Activated CD4-positive, alpha-beta T cell treated with anti-CD3 and anti-CD28 coated beads, Interleukin-2, amount 10 ng/mL, durations not matched to agents 24 days and 14 days (primary cell): ENCODE measurements at regions not wholly inside any gene's neighbourhood (a gene's known extent, or its start where the extent isn't known, plus 50 kb on each side); places are given as distances from the start of the nearest gene placed in this dataset.
"Not testable (repeated sequence)": the region's sequence is repeated elsewhere in the genome, so short reads cannot be mapped to it uniquely, and the experiment has no call there.

Experiments
- DNase-seq: peaks from one replicate; pipeline ENCODE4 v3.0.0; 2022
- H3K27ac Mint-ChIP-seq: one replicate; pipeline ENCODE4 v1.8.0; 2022; ENCODE audit warnings: mild to moderate bottlenecking, mixed read lengths
- H3K27me3 Mint-ChIP-seq: one replicate; pipeline ENCODE4 v1.8.0; 2022; ENCODE audit warnings: mixed read lengths
- H3K36me3 Mint-ChIP-seq: one replicate; pipeline ENCODE4 v1.8.0; 2022; ENCODE audit warnings: low read depth, mild to moderate bottlenecking, mixed read lengths
- H3K4me1 Mint-ChIP-seq: one replicate; pipeline ENCODE4 v1.8.0; 2021; ENCODE audit warnings: mixed read lengths
- H3K4me3 Mint-ChIP-seq: one replicate; pipeline ENCODE4 v1.8.0; 2022; ENCODE audit warnings: mild to moderate bottlenecking, moderate library complexity, mixed read lengths
- H3K9me3 Mint-ChIP-seq: one replicate; pipeline ENCODE4 v1.8.0; 2021; ENCODE audit warnings: mixed read lengths
- intact Hi-C: fragments of 100-400 bp; cut with micrococcal nuclease; formaldehyde crosslinking; loops from one replicate; pipeline ENCODE4 v1.15.1; 2023

- H3K27ac Mint-ChIP-seq, result no peak overlapping the region
- peaks cover 12% of the 10 kb centered on the region for H3K9me3 Mint-ChIP-seq
- DNase-seq, result no peak
- H3K4me3 Mint-ChIP-seq, result no peak overlapping the region
- H3K27me3 Mint-ChIP-seq, result no peaks in the 10 kb centered on the region
- H3K36me3 Mint-ChIP-seq, result no peaks in the 10 kb centered on the region
- intact Hi-C loops, result no loop called here
- no peaks in the 10 kb centered on the region for H3K4me1 Mint-ChIP-seq
These were observed 129.7 kb downstream of the EPC1 start for GRCh38 chr10:32217216-32217615.

- intact Hi-C loops, DNase-seq, H3K27ac Mint-ChIP-seq, H3K4me1 Mint-ChIP-seq, H3K9me3 Mint-ChIP-seq, H3K36me3 Mint-ChIP-seq, H3K4me3 Mint-ChIP-seq, H3K27me3 Mint-ChIP-seq: not testable (repeated sequence)
These were observed 133.1 kb downstream of the EPC1 start for GRCh38 chr10:32213838-32214237.

DNA sequence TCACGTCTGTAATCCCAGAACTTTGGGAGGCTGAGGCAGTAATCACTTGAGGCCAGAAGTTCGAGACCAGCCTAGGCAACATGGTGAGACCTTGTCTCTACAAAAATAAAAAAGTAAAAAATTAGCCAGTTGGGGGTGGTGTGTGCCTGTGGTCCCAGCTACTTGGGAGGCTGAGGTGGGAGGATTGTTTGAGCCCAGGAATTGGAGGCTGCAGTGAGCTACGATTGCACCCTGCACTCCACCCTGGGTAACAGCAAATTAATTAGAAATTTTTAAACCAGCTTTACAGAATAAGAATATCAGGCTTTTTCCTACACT is 136.0 kb downstream of the EPC1 start:
- Mint-ChIP-seq H3K4me1 (peaks cover 4% of the 10 kb centered on the region), H3K4me3 (no peak overlapping the region), H3K27ac (no peak overlapping the region), H3K36me3 (no peaks in the 10 kb centered on the region), H3K27me3 (peaks cover 3% of the 10 kb centered on the region), H3K9me3 (no peaks in the 10 kb centered on the region)
- intact Hi-C loops, result no loop called here
- no peak for DNase-seq

DNA sequence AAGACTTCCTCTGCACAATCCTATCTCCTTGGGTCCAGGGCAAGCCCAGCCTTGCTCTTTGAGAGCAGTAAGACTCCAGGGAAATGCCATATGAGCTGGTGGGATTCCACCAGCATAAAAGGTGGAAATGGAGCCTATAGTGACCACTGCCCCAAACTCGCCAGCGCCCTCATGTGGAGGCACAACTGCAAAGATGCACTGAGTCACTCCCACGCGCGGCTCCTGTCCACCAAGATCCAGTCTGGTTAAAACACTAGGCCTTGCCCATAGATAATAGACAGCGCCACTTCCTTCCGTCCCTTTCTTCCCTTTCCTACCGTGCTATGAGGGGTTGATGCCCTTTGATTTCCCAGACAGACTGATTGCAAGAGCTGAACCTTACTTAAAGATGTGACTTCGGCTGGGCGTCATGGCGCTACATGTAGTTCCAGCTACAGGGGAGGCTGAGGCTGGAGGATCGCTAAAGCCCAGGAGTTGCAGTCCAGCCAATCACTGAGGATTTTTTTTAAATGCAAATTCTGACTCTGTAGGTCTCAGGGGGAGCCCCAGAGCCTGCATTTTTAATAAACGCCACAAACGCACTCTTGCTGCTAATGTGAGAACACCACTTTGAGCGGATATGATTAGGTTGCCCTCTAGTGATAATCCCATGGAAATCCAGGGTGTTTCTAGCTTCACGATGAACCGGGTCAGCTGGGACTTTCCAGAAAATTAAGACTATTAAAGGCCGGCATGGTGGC is 136.5 kb downstream of the EPC1 start:
- no peak overlapping the region for H3K4me3 Mint-ChIP-seq
- H3K4me1 Mint-ChIP-seq, result peaks cover 6% of the 10 kb centered on the region
- peaks cover 3% of the 10 kb centered on the region for H3K27me3 Mint-ChIP-seq
- no peak for DNase-seq
- no peaks in the 10 kb centered on the region for H3K9me3 Mint-ChIP-seq
- intact Hi-C loops, result no loop called here
- no peaks in the 10 kb centered on the region for H3K36me3 Mint-ChIP-seq
- no peak overlapping the region for H3K27ac Mint-ChIP-seq

DNA sequence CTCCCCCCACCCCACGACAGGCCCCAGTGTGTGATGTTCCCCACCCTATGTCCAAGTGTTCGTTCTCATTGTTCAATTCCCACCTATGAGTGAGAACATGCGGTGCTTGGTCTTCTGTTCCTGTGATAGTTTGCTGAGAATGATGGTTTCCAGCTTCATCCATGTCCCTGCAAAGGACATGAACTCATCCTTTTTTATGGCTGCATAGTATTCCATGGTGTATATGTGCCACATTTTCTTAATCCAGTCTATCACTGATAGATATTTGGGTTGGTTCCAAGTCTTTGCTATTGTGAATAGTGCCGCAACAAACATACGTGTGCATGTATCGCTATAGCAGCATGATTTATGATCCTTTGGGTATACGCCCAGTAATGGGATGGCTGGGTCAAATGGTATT is 139.0 kb downstream of the EPC1 start:
- H3K36me3 Mint-ChIP-seq, DNase-seq, intact Hi-C loops, H3K27me3 Mint-ChIP-seq, H3K27ac Mint-ChIP-seq, H3K9me3 Mint-ChIP-seq, H3K4me1 Mint-ChIP-seq, H3K4me3 Mint-ChIP-seq: not testable (repeated sequence)

DNA sequence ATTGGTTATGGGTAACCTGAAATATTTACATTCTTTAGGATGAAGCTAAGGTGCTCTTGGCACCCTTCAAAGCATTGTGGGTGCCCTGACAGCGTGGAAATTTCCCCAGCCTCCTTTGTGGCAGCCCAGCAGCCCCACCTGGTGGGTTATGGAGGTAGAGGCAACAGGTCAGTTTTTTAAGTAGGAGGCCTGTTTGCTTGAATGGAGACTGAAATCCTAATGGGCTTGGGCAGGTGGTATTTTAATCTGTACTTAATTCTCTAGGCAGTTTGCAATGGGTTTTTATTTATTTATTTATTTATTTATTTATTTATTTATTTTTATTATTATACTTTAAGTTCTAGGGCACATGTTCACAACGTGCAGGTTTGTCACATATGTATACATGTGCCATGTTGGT is 139.4 kb downstream of the EPC1 start:
- no peak overlapping the region for H3K27ac Mint-ChIP-seq
- H3K9me3 Mint-ChIP-seq, result no peaks in the 10 kb centered on the region
- H3K27me3 Mint-ChIP-seq, result peaks cover 3% of the 10 kb centered on the region
- DNase-seq, result peak; percentile 89
- no peaks in the 10 kb centered on the region for H3K36me3 Mint-ChIP-seq
- intact Hi-C loops, result loop anchor here (1.0 kb wide), 1 partner anchor 345 kb away; no protein-coding TSS in a partner anchor
- peaks cover 6% of the 10 kb centered on the region for H3K4me1 Mint-ChIP-seq
- no peak overlapping the region for H3K4me3 Mint-ChIP-seq

GRCh38 chr10:32205670-32206069 is 141.3 kb downstream of the EPC1 start:
- intact Hi-C loops, result no loop called here
- H3K27ac Mint-ChIP-seq, result no peak overlapping the region

GRCh38 chr10:32204606-32205005 is 142.4 kb downstream of the EPC1 start:
- H3K9me3 Mint-ChIP-seq, result no peaks in the 10 kb centered on the region
- peaks cover 1% of the 10 kb centered on the region for H3K27me3 Mint-ChIP-seq
- H3K4me3 Mint-ChIP-seq, result no peak overlapping the region
- no peak for DNase-seq
- no peak overlapping the region for H3K27ac Mint-ChIP-seq
- H3K36me3 Mint-ChIP-seq, result no peaks in the 10 kb centered on the region
- intact Hi-C loops, result no loop called here
- peaks cover 2% of the 10 kb centered on the region for H3K4me1 Mint-ChIP-seq

More at GRCh38 chr10:32205670-32206069, 141.3 kb downstream of the EPC1 start:
- H3K4me1 Mint-ChIP-seq, result peaks cover 5% of the 10 kb centered on the region
- no peak overlapping the region for H3K4me3 Mint-ChIP-seq
- DNase-seq, result no peak
- no peaks in the 10 kb centered on the region for H3K9me3 Mint-ChIP-seq
- peaks cover 3% of the 10 kb centered on the region for H3K27me3 Mint-ChIP-seq
- H3K36me3 Mint-ChIP-seq, result no peaks in the 10 kb centered on the region

DNA sequence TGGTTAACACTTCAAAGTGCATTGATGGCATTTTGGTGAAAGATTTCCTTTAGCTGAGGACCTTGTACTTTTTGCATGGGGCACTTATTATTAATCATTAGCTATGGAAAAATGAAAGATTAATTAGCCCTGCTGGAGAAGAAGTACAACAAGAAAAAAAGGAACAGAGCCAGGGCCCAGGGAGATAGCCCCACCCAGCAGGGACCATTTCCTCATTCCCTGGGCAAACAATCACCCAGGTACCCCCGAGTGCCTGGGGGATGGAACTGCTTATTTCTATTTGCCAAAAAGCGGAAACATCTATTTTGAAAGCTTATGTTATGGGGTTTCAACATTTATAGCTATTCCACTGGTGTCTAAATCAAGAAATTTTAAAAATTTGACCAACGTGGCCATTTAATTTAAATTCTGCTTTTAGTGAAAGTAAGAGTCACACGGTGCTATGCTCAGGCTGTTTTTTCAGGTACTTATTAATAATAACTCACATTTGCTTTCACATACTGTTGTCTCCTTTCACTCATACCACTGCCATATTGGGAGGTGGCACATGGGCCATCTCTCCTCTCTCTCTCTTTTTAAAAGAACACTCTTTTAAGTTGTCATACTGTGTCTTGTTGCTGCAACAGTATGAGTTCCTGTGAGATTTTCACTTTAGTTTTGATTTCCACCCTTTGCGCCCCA is 143.6 kb upstream of the KIF5B start:
- H3K4me1 Mint-ChIP-seq, result no peaks in the 10 kb centered on the region
- no peaks in the 10 kb centered on the region for H3K36me3 Mint-ChIP-seq
- DNase-seq, result no peak
- H3K27ac Mint-ChIP-seq, result no peak overlapping the region
- intact Hi-C loops, result no loop called here
- no peaks in the 10 kb centered on the region for H3K9me3 Mint-ChIP-seq
- H3K27me3 Mint-ChIP-seq, result peaks cover 4% of the 10 kb centered on the region
- H3K4me3 Mint-ChIP-seq, result no peak overlapping the region

DNA sequence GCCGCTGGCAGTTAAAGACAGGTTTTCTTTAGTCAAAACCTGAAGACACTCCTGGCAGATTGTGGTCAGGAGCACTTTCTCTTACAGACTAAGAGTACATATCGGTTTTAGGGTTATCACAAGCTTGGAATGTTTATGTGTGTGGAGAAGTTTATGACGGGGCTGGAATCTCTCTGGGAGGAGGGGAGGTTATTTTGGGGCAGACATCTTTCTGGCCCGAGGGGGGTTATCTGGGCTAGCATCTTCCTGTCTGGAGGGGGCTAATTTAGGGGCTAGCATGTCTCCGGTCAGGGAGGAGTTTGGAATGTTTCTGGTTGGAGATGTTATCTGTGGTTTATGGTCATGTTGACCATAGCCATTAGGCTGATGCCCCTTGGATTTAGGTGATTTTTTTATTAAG is 141.2 kb upstream of the KIF5B start:
- no peak for DNase-seq
- no peak overlapping the region for H3K4me3 Mint-ChIP-seq
- intact Hi-C loops, result no loop called here
- H3K27ac Mint-ChIP-seq, result no peak overlapping the region
- H3K9me3 Mint-ChIP-seq, result no peaks in the 10 kb centered on the region
- no peaks in the 10 kb centered on the region for H3K36me3 Mint-ChIP-seq
- H3K4me1 Mint-ChIP-seq, result no peaks in the 10 kb centered on the region
- H3K27me3 Mint-ChIP-seq, result peaks cover 4% of the 10 kb centered on the region

- H3K36me3 Mint-ChIP-seq, result no peaks in the 10 kb centered on the region
- H3K4me1 Mint-ChIP-seq, result peaks cover 4% of the 10 kb centered on the region
- H3K27me3 Mint-ChIP-seq, result peaks cover 5% of the 10 kb centered on the region
- H3K4me3 Mint-ChIP-seq, result no peak overlapping the region
- peak; percentile 65 for DNase-seq
- peak overlapping the region; percentile 32 for H3K27ac Mint-ChIP-seq
- intact Hi-C loops, result loop anchor here (1.0 to 5.0 kb wide), 3 partner anchors 51 to 177 kb away; no protein-coding TSS in a partner anchor
- no peaks in the 10 kb centered on the region for H3K9me3 Mint-ChIP-seq
These were observed 134.8 kb upstream of the KIF5B start for GRCh38 chr10:32190890-32191491.

DNA sequence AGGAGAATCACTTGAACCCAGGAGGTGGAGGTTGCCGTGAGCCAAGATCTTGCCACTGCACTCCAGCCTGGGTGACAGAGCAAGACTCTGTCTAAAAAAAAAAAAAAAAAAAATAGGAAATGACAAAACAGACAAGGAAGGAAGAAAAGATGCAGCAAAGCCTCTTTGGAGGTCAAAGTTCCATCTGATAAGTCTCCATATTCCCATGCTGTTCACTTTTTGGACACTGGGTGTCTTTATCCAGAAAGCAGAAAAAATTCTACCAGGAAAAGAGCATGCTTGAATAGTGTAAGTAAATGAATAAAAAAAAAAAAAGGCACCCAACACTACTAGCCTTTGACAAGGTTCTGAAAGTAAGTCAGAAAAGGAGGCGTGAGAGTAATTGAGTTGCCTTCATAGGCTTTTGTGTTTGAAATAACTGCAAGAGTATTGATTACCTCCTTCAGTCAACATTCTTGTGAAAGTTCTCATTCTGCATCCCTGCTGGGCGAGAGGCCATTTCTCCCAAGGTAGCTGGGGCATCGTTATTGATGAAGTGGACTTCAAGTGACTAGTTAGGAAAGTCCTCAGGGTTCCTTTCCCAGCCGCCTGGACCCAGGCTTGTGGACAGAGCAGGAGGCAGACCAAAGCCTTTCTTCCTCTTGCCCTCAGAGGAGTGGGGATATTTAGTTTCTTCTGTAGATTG is 133.3 kb upstream of the KIF5B start:
- Mint-ChIP-seq H3K27me3 (peaks cover 8% of the 10 kb centered on the region), H3K36me3 (no peaks in the 10 kb centered on the region), H3K4me3 (no peak overlapping the region), H3K9me3 (no peaks in the 10 kb centered on the region), H3K27ac (no peak overlapping the region), H3K4me1 (peaks cover 4% of the 10 kb centered on the region)
- DNase-seq, result no peak
- intact Hi-C loops, result loop anchor here (5.0 kb wide), 1 partner anchor 53 kb away; no protein-coding TSS in a partner anchor

DNA sequence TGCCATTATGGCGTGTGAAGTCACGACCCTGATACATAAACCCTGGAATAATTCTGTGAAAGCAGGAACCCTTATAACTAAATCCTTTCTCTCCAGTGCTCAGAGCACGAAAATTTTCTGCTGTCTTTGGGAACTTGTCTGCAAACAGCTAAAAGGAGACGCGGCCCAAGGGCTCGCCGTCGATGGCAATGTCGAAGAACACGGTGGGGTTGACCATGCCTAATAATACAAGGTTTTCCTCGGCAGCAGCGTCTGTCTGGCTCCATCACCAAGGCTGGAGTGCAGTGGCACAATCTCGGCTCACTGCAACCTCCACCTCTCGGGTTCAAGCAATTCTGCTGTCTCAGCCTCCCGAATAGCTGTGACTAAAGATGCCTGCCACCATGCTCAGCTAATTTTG is 132.4 kb upstream of the KIF5B start:
- not testable (repeated sequence) for DNase-seq, H3K36me3 Mint-ChIP-seq

DNA sequence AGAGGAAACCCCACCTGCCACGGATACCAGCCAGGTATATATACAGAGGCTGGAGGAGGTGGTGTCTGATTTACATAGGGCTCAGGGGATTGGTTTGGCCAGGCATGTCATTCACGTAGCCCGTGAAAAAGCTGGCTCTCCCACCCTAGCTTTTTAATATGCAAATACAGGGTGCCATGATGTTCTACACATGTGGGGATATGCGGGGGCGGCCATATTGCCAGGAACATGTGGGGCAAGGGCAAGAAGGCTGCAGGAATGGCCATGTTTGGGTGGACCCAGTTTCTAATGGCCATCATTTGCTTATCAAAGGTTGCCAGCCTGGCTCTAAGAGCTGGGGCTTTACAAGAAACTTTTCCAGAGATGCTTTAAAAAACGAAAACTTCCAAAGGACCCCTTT is 131.5 kb upstream of the KIF5B start:
- intact Hi-C loops, result no loop called here
- no peak overlapping the region for H3K27ac Mint-ChIP-seq
- peaks cover 4% of the 10 kb centered on the region for H3K4me1 Mint-ChIP-seq
- peaks cover 8% of the 10 kb centered on the region for H3K27me3 Mint-ChIP-seq
- no peaks in the 10 kb centered on the region for H3K36me3 Mint-ChIP-seq
- no peaks in the 10 kb centered on the region for H3K9me3 Mint-ChIP-seq
- no peak for DNase-seq
- H3K4me3 Mint-ChIP-seq, result no peak overlapping the region

More for the DNA sequence above, 132.4 kb upstream of the KIF5B start:
- H3K4me3 Mint-ChIP-seq, intact Hi-C loops, H3K27ac Mint-ChIP-seq, H3K9me3 Mint-ChIP-seq, H3K4me1 Mint-ChIP-seq, H3K27me3 Mint-ChIP-seq: not testable (repeated sequence)
